GM12878 (cell line): ENCODE measurements at regions not wholly inside any gene's neighbourhood (a gene's known extent, or its start where the extent isn't known, plus 50 kb on each side); places are given as distances from the start of the nearest gene placed in this dataset.

ENCODE experiments used
- ATAC-seq: fragments of 200-7000 bp; cut with Tn5 transposase; 3 replicates; pipeline ENCODE4 v1.9.1; 2020; ENCODE audit warnings: mild to moderate bottlenecking, moderate library complexity
- BruUV-seq: library from RNA; stranded (reverse); fragments of 400-500 nt; replicated peaks from 2 replicates; lab custom pipeline; 2021; lab: Mats Ljungman, UMichigan
- CTCF ChIA-PET: fragments of 300-600 bp; sonication (Branson Sonifier 250); formaldehyde crosslinking; extraction: SDS; loops from one replicate; lab custom pipeline; 2021; ENCODE audit warnings: inconsistent platforms; lab: Yijun Ruan, JAX
- POLR2A ChIA-PET: fragments of 350-600 bp; formaldehyde crosslinking; extraction: SDS; loops from one replicate; lab custom pipeline; 2021; ENCODE audit warnings: inconsistent platforms; lab: Charles Lee
- RAD21 ChIA-PET: fragments of 300-600 bp; sonication (Branson Sonifier 250); formaldehyde crosslinking; loops from one replicate; lab custom pipeline; 2023; ENCODE audit warnings: antibody characterized with exemption; ENCODE audit not compliant: unreplicated experiment; lab: Charles Lee
- SMC1A ChIA-PET: fragments of 300-600 bp; sonication (Branson Sonifier 250); formaldehyde crosslinking; loops from one replicate; lab custom pipeline; 2023; ENCODE audit not compliant: unreplicated experiment, uncharacterized antibody; lab: Charles Lee
- DNase-seq: peaks from one replicate; pipeline ENCODE4 v3.0.0-alpha.2; 2011; ENCODE audit warnings: low read depth, low spot score
- FAIRE-seq: peaks from 3 replicates; lab custom pipeline; 2011; peaks lifted over from hg19 to GRCh38; lab: Jason Lieb, UNC
- H2AFZ ChIP-seq: 2 replicates; pipeline ENCODE4 v1.6.0; 2011; ENCODE audit warnings: low read depth, low read length, control low read depth; ENCODE audit not compliant: control insufficient read depth
- H3K27ac ChIP-seq: 2 replicates; pipeline ENCODE4 v1.5.1; 2011; ENCODE audit warnings: control low read depth; ENCODE audit not compliant: control insufficient read depth, insufficient read depth
- H3K27me3 ChIP-seq, 2 experiments: replicated peaks in 1 of 2; 2 replicates each; pipeline versions ENCODE4 v1.6.0 to v1.6.1; 2011; ENCODE audit warnings: low read length in 1 of 2; ENCODE audit not compliant: control insufficient read depth in 2 of 2, insufficient read depth in 2 of 2
- H3K36me3 ChIP-seq, 2 experiments: 2 replicates each; pipeline ENCODE4 v1.5.1; 2011; ENCODE audit warnings: low read length in 1 of 2; ENCODE audit not compliant: control insufficient read depth in 2 of 2, insufficient read depth in 2 of 2
- H3K4me1 ChIP-seq: 2 replicates; pipeline ENCODE4 v1.6.1; 2011; ENCODE audit warnings: mild to moderate bottlenecking, low read length, moderate library complexity, mixed read lengths; ENCODE audit not compliant: control insufficient read depth, insufficient read depth
- H3K4me2 ChIP-seq: 2 replicates; pipeline ENCODE4 v1.6.0; 2011; ENCODE audit warnings: control low read depth; ENCODE audit not compliant: control insufficient read depth, insufficient read depth
- H3K4me3 ChIP-seq: fragments of 200-600 bp; sonication (generic); 2 replicates; pipeline ENCODE4 v1.5.1; 2016
- H3K79me2 ChIP-seq: 2 replicates; pipeline ENCODE4 v1.6.0; 2011; ENCODE audit warnings: low read length; ENCODE audit not compliant: control insufficient read depth, insufficient read depth
- H3K9ac ChIP-seq: 2 replicates; pipeline ENCODE4 v1.8.0; 2011; ENCODE audit warnings: low read length, control low read depth, mixed read lengths; ENCODE audit not compliant: control insufficient read depth, insufficient read depth
- H3K9me3 ChIP-seq: replicated peaks from 3 replicates; pipeline ENCODE4 v1.5.1; 2011; ENCODE audit warnings: mild to moderate bottlenecking, low read length; ENCODE audit not compliant: control insufficient read depth, insufficient read depth
- H4K20me1 ChIP-seq: 2 replicates; pipeline ENCODE4 v1.6.0; 2011; ENCODE audit not compliant: control insufficient read depth, insufficient read depth
- BMI1 ChIP-seq: fragments of 450-650 bp; IDR thresholded peaks from 2 replicates; pipeline ENCODE4 v1.6.1; 2016; ENCODE audit warnings: mild to moderate bottlenecking, moderate library complexity, borderline replicate concordance
- CBFB ChIP-seq: IDR thresholded peaks from 2 replicates; pipeline ENCODE4 v1.6.1; 2016; ENCODE audit warnings: antibody characterized with exemption, low read depth
- CEBPB ChIP-seq, 2 experiments: fragments of 150-350 bp in 1 of 2; IDR thresholded peaks; 2 replicates each; pipeline ENCODE4 v1.6.1; 2012 to 2014; ENCODE audit warnings: low read depth in 2 of 2, low read length in 2 of 2, borderline replicate concordance in 1 of 2, inconsistent platforms in 1 of 2
- EED ChIP-seq: sonication (generic); IDR thresholded peaks from 2 replicates; pipeline ENCODE4 v1.6.1; 2016; ENCODE audit warnings: antibody characterized with exemption, low read depth
- IKZF1 ChIP-seq: fragments of 450-650 bp; conservative IDR thresholded peaks from 2 replicates; pipeline ENCODE4 v1.6.1; 2017; ENCODE audit warnings: antibody characterized with exemption, mild to moderate bottlenecking
- MEF2B ChIP-seq: fragments of 450-650 bp; IDR thresholded peaks from 2 replicates; pipeline ENCODE4 v1.6.1; 2018; ENCODE audit warnings: mild to moderate bottlenecking, moderate library complexity; ENCODE audit not compliant: partially characterized antibody, poor library complexity, severe bottlenecking
- SREBF1 ChIP-seq: IDR thresholded peaks from 2 replicates; pipeline ENCODE4 v1.6.1; 2012; ENCODE audit warnings: mild to moderate bottlenecking, low read length
- STAT1 ChIP-seq: fragments of 450-650 bp; conservative IDR thresholded peaks from 2 replicates; pipeline ENCODE4 v1.6.1; 2014; ENCODE audit warnings: antibody characterized with exemption, mild to moderate bottlenecking
- USF2 ChIP-seq: IDR thresholded peaks from 2 replicates; pipeline ENCODE4 v1.6.1; 2011; ENCODE audit warnings: low read depth, low read length, improper control_type of control experiment, borderline replicate concordance
- YBX1 ChIP-seq: fragments of 450-650 bp; IDR thresholded peaks from 2 replicates; pipeline ENCODE4 v1.6.1; 2016; ENCODE audit warnings: antibody characterized with exemption
- ZBED1 ChIP-seq: IDR thresholded peaks from 2 replicates; pipeline ENCODE4 v1.6.1; 2016; ENCODE audit warnings: borderline replicate concordance
- WGBS: methylation state at CpG from one replicate; pipeline ENCODE4 v1.1.6; 2016; ENCODE audit warnings: low lambda C conversion rate; ENCODE audit not compliant: insufficient replicate concordance, insufficient coverage; ENCODE audit errors: missing lambda C conversion rate; 5-methylcytosine and 5-hydroxymethylcytosine counted together
- in situ Hi-C: fragments of 300-500 bp; cut with MboI; formaldehyde crosslinking; loops from 9 replicates; pipeline ENCODE4 v1.14.3; 2018; ENCODE audit warnings: mixed read lengths
- intact Hi-C: fragments of 100-400 bp; cut with micrococcal nuclease; formaldehyde crosslinking; loops from one replicate; pipeline ENCODE4 v1.14.2; 2022; ENCODE audit not compliant: unreplicated experiment
- TF ChIP-seq, protein P1 (sequence below): fragments of 450-650 bp; IDR thresholded peaks from 2 replicates; pipeline ENCODE4 v1.6.1; 2017; ENCODE audit warnings: borderline replicate concordance
- TF ChIP-seq, protein P2 (sequence below): fragments of 450-650 bp; IDR thresholded peaks from 2 replicates; pipeline ENCODE4 v1.6.1; 2017; ENCODE audit warnings: antibody characterized with exemption, mild to moderate bottlenecking, moderate library complexity
- TF ChIP-seq, protein P3 (sequence below): fragments of 450-650 bp; IDR thresholded peaks from 2 replicates; pipeline ENCODE4 v1.6.1; 2017; ENCODE audit warnings: mild to moderate bottlenecking, low read depth, inconsistent platforms; ENCODE audit not compliant: poor library complexity, severe bottlenecking
- TF ChIP-seq, protein P4 (sequence below): fragments of 450-650 bp; conservative IDR thresholded peaks from 2 replicates; pipeline ENCODE4 v1.6.1; 2017; ENCODE audit warnings: mild to moderate bottlenecking, moderate library complexity

- Histone ChIP-seq H3K9ac (no peak overlapping the region), H2AFZ (no peak overlapping the region), H3K27ac (no peak overlapping the region), H3K4me3 (no peak overlapping the region), H3K4me1 (no peaks in the 10 kb centered on the region), H4K20me1 (no peaks in the 10 kb centered on the region), H3K9me3 (no peaks in the 10 kb centered on the region; the same call in 2 of the 3 replicates), H3K27me3 (no peaks in the 10 kb centered on the region), H3K4me2 (no peak overlapping the region), H3K36me3 (no peaks in the 10 kb centered on the region), H3K79me2 (no peaks in the 10 kb centered on the region)
- intact Hi-C loops (no loop called here), in situ Hi-C loops (loop anchor here (10.0 kb wide), 2 partner anchors 60 to 1050 kb away; partner anchors contain the start of gene NKX1-1)
- ChIA-PET CTCF (no interaction called here), RAD21 (no interaction called here), SMC1A (no interaction called here), POLR2A (no interaction called here)
- TF ChIP-seq ZBED1 = no peak
- no peak for TF ChIP-seq CEBPB (IDR thresholded peaks at IDR 0.05; ENCODE audit: borderline replicate concordance in 1 of 2, low read depth in 2 of 2, low read length in 2 of 2)
- no peak for TF ChIP-seq IKZF1
- no peak for TF ChIP-seq SREBF1
- TF ChIP-seq, protein P1, sequence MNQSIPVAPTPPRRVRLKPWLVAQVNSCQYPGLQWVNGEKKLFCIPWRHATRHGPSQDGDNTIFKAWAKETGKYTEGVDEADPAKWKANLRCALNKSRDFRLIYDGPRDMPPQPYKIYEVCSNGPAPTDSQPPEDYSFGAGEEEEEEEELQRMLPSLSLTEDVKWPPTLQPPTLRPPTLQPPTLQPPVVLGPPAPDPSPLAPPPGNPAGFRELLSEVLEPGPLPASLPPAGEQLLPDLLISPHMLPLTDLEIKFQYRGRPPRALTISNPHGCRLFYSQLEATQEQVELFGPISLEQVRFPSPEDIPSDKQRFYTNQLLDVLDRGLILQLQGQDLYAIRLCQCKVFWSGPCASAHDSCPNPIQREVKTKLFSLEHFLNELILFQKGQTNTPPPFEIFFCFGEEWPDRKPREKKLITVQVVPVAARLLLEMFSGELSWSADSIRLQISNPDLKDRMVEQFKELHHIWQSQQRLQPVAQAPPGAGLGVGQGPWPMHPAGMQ = no peak
- no peak for TF ChIP-seq BMI1
- no peak for TF ChIP-seq YBX1
- no peak for TF ChIP-seq CBFB
- TF ChIP-seq, protein P2, sequence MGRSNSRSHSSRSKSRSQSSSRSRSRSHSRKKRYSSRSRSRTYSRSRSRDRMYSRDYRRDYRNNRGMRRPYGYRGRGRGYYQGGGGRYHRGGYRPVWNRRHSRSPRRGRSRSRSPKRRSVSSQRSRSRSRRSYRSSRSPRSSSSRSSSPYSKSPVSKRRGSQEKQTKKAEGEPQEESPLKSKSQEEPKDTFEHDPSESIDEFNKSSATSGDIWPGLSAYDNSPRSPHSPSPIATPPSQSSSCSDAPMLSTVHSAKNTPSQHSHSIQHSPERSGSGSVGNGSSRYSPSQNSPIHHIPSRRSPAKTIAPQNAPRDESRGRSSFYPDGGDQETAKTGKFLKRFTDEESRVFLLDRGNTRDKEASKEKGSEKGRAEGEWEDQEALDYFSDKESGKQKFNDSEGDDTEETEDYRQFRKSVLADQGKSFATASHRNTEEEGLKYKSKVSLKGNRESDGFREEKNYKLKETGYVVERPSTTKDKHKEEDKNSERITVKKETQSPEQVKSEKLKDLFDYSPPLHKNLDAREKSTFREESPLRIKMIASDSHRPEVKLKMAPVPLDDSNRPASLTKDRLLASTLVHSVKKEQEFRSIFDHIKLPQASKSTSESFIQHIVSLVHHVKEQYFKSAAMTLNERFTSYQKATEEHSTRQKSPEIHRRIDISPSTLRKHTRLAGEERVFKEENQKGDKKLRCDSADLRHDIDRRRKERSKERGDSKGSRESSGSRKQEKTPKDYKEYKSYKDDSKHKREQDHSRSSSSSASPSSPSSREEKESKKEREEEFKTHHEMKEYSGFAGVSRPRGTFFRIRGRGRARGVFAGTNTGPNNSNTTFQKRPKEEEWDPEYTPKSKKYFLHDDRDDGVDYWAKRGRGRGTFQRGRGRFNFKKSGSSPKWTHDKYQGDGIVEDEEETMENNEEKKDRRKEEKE = no peak
- no peak for TF ChIP-seq USF2
- TF ChIP-seq, protein P3, sequence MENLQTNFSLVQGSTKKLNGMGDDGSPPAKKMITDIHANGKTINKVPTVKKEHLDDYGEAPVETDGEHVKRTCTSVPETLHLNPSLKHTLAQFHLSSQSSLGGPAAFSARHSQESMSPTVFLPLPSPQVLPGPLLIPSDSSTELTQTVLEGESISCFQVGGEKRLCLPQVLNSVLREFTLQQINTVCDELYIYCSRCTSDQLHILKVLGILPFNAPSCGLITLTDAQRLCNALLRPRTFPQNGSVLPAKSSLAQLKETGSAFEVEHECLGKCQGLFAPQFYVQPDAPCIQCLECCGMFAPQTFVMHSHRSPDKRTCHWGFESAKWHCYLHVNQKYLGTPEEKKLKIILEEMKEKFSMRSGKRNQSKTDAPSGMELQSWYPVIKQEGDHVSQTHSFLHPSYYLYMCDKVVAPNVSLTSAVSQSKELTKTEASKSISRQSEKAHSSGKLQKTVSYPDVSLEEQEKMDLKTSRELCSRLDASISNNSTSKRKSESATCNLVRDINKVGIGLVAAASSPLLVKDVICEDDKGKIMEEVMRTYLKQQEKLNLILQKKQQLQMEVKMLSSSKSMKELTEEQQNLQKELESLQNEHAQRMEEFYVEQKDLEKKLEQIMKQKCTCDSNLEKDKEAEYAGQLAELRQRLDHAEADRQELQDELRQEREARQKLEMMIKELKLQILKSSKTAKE = no peak
- TF ChIP-seq EED = no peak
- TF ChIP-seq STAT1 = no peak
- TF ChIP-seq, protein P4, sequence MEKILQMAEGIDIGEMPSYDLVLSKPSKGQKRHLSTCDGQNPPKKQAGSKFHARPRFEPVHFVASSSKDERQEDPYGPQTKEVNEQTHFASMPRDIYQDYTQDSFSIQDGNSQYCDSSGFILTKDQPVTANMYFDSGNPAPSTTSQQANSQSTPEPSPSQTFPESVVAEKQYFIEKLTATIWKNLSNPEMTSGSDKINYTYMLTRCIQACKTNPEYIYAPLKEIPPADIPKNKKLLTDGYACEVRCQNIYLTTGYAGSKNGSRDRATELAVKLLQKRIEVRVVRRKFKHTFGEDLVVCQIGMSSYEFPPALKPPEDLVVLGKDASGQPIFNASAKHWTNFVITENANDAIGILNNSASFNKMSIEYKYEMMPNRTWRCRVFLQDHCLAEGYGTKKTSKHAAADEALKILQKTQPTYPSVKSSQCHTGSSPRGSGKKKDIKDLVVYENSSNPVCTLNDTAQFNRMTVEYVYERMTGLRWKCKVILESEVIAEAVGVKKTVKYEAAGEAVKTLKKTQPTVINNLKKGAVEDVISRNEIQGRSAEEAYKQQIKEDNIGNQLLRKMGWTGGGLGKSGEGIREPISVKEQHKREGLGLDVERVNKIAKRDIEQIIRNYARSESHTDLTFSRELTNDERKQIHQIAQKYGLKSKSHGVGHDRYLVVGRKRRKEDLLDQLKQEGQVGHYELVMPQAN = no peak
- TF ChIP-seq MEF2B = no peak
- DNase-seq (no peak), FAIRE-seq (no peak), ATAC-seq (no peak)
- no TSS peak for BruUV-seq
- WGBS = 61% methylated on average over 14 of the region's 15 CpGs
These were observed 58.4 kb upstream of the NKX1-1 start for GRCh38 chr4:1464581-1465171.
